ENCODE measurements at regions not wholly inside any gene's neighbourhood (a gene's known extent, or its start where the extent isn't known, plus 50 kb on each side); places are given as distances from the start of the nearest gene placed in this dataset.

GRCh38 chr1:172952516-172952915 is 98.2 kb downstream of the TNFSF18 start:
- Histone ChIP-seq H3K4me3 (ENCODE audit: low read depth in 2 of 2, low read length in 1 of 2) (no peak overlapping the region), H3K9me3 (no peaks in the 10 kb centered on the region), H3K27me3 (ENCODE audit: insufficient read depth) (no peaks in the 10 kb centered on the region), H4K20me1 (ENCODE audit: insufficient read depth) (no peaks in the 10 kb centered on the region), H3K27ac (ENCODE audit: low read depth in 2 of 2, low read length in 1 of 2) (peak overlapping the region in 1 of 2 experiments; percentile 41; a peak in 2 of 4 replicates), H3K4me1 (ENCODE audit: control insufficient read depth in 1 of 2, insufficient read depth in 2 of 2, low read depth in 1 of 2, low read length in 1 of 2) (peaks cover 10 to 38% of the 10 kb centered on the region in 2 experiments; a peak in 3 of 4 replicates), H3K9ac (no peak overlapping the region), H3K4me2 (no peak overlapping the region), H3K36me3 (replicated peaks in 1 of 2; ENCODE audit: control insufficient read depth in 1 of 2, insufficient read depth in 2 of 2, low read length in 1 of 2) (no peaks in the 10 kb centered on the region), H3F3A (replicated peaks; ENCODE audit: insufficient read depth) (peaks cover 36% of the 10 kb centered on the region), H2AFZ (ENCODE audit: low read depth) (no peak overlapping the region), H3K9me2 (no peaks in the 10 kb centered on the region), H3K79me2 (ENCODE audit: insufficient read depth) (no peaks in the 10 kb centered on the region)
- TF ChIP-seq PBX3 (IDR thresholded peaks at IDR 0.05), result peak; percentile 41; the same call in 1 of the 2 replicates
- no peak for TF ChIP-seq TAF1 (IDR thresholded peaks at IDR 0.05; ENCODE audit: borderline replicate concordance, low read depth, low read length)
- ChIA-PET CTCF (no interaction called here), POLR2A (no interaction called here)
- no peak for DNase-seq

- Histone ChIP-seq H3K9ac (no peak overlapping the region), H3K9me2 (no peaks in the 10 kb centered on the region), H3K9me3 (no peaks in the 10 kb centered on the region), H3K4me2 (no peak overlapping the region), H3K27ac (ENCODE audit: low read depth in 2 of 2, low read length in 1 of 2) (peak overlapping the region; percentile 63 to 93), H4K20me1 (ENCODE audit: insufficient read depth) (no peaks in the 10 kb centered on the region), H3F3A (replicated peaks; ENCODE audit: insufficient read depth) (peaks cover 27% of the 10 kb centered on the region), H3K36me3 (replicated peaks in 1 of 2; ENCODE audit: control insufficient read depth in 1 of 2, insufficient read depth in 2 of 2, low read length in 1 of 2) (no peaks in the 10 kb centered on the region), H3K79me2 (ENCODE audit: insufficient read depth) (no peaks in the 10 kb centered on the region), H3K4me3 (ENCODE audit: low read depth in 2 of 2, low read length in 1 of 2) (no peak overlapping the region), H3K27me3 (ENCODE audit: insufficient read depth) (no peaks in the 10 kb centered on the region), H2AFZ (ENCODE audit: low read depth) (no peak overlapping the region), H3K4me1 (ENCODE audit: control insufficient read depth in 1 of 2, insufficient read depth in 2 of 2, low read depth in 1 of 2, low read length in 1 of 2) (peaks cover 8 to 34% of the 10 kb centered on the region in 2 experiments; a peak in 3 of 4 replicates)
- 91% methylated on average over 6 of the region's 6 CpGs for WGBS (ENCODE audit: low lambda C conversion rate)
- DNase-seq, result no peak
- CTCF ChIA-PET, result interaction anchor here (1.1 kb wide), 1 partner anchor 248 kb away, joined by 3 read pairs; no protein-coding TSS in a partner anchor
- TF ChIP-seq NFIC (IDR thresholded peaks at IDR 0.05; ENCODE audit: borderline replicate concordance) (no peak), GATA2 (CRISPR knock-in tag; IDR thresholded peaks at IDR 0.05) (no peak), TAF1 (IDR thresholded peaks at IDR 0.05; ENCODE audit: borderline replicate concordance, low read depth, low read length) (no peak), CHD2 (IDR thresholded peaks at IDR 0.05; ENCODE audit: low read length, partially characterized antibody) (no peak), RAD21 (IDR thresholded peaks at IDR 0.05; ENCODE audit: low read length) (no peak), SMC3 (IDR thresholded peaks at IDR 0.05; ENCODE audit: low read depth, low read length) (no peak; the same call in 1 of the 2 replicates), USF1 (IDR thresholded peaks at IDR 0.05; ENCODE audit: borderline replicate concordance, low read depth) (no peak), RCOR1 (IDR thresholded peaks at IDR 0.05; ENCODE audit: low read length) (no peak), FOXM1 (IDR thresholded peaks at IDR 0.05; ENCODE audit: low read depth) (no peak), MAX (IDR thresholded peaks at IDR 0.05; ENCODE audit: low read depth) (no peak), MEF2A (IDR thresholded peaks at IDR 0.05; ENCODE audit: borderline replicate concordance, low read depth) (no peak), USF2 (IDR thresholded peaks at IDR 0.05; ENCODE audit: borderline replicate concordance, low read depth, low read length) (no peak), FOSL2 (IDR thresholded peaks at IDR 0.05; ENCODE audit: borderline replicate concordance, low read depth) (no peak), YY1 (IDR thresholded peaks at IDR 0.05; ENCODE audit: low read depth) (no peak), TEAD4 (IDR thresholded peaks at IDR 0.05; ENCODE audit: borderline replicate concordance, insufficient read depth) (no peak), GABPA (IDR thresholded peaks at IDR 0.05; ENCODE audit: low read depth) (no peak), EZH2phosphoT487 (IDR thresholded peaks at IDR 0.05; ENCODE audit: borderline replicate concordance, low read depth) (no peak), FOXJ3 (CRISPR knock-in tag; IDR thresholded peaks at IDR 0.05) (no peak)
- POLR2A ChIA-PET, result interaction anchor here (0.6 kb wide), 1 partner anchor 1408 kb away, joined by 3 read pairs; no protein-coding TSS in a partner anchor
Measured at GRCh38 chr1:172954476-172955150, 96.1 kb downstream of the TNFSF18 start.

Data from SK-N-SH (cell line).